HEK293T (cell line): ENCODE measurements at regions not wholly inside any gene's neighbourhood (a gene's known extent, or its start where the extent isn't known, plus 50 kb on each side); places are given as distances from the start of the nearest gene placed in this dataset.
"Not testable (repeated sequence)": the region's sequence is repeated elsewhere in the genome, so short reads cannot be mapped to it uniquely, and the experiment has no call there.

Experiments used
- ARNT ChIP-seq: fragments of 450-650 bp; IDR thresholded peaks from 2 replicates; pipeline ENCODE4 v1.6.1; 2017; ENCODE audit warnings: mild to moderate bottlenecking
- FOXM1 ChIP-seq: fragments of 450-650 bp; IDR thresholded peaks from 2 replicates; pipeline ENCODE4 v1.6.1; 2017; ENCODE audit warnings: mild to moderate bottlenecking, borderline replicate concordance
- HDGF ChIP-seq: fragments of 450-650 bp; IDR thresholded peaks from 2 replicates; pipeline ENCODE4 v1.6.1; 2017; ENCODE audit warnings: antibody characterized with exemption, borderline replicate concordance
- NFRKB ChIP-seq: fragments of 450-650 bp; IDR thresholded peaks from 2 replicates; pipeline ENCODE4 v1.6.1; 2016; ENCODE audit warnings: mild to moderate bottlenecking, moderate library complexity
- SP1 ChIP-seq: fragments of 450-650 bp; IDR thresholded peaks from 2 replicates; pipeline ENCODE4 v1.6.1; 2017
- SUZ12 ChIP-seq: fragments of 450-650 bp; IDR thresholded peaks from 2 replicates; pipeline ENCODE4 v1.6.1; 2016; ENCODE audit warnings: mild to moderate bottlenecking

GRCh38 chr2:87518547-87518946, 229.3 kb upstream of the PLGLB2 start:
- TF ChIP-seq FOXM1, SUZ12, HDGF, NFRKB, SP1, ARNT: not testable (repeated sequence)
